GM06990 (cell line): ENCODE measurements at regions not wholly inside any gene's neighbourhood (a gene's known extent, or its start where the extent isn't known, plus 50 kb on each side); places are given as distances from the start of the nearest gene placed in this dataset.

Experiments
- DNase-seq: peaks from one replicate; pipeline ENCODE4 v3.0.0-alpha.2; 2011; ENCODE audit not compliant: insufficient read length; ENCODE audit errors: extremely low read depth
- H3K27me3 ChIP-seq: replicated peaks from 2 replicates; pipeline ENCODE4 v1.6.0; 2011; ENCODE audit warnings: low read length; ENCODE audit not compliant: control insufficient read depth, insufficient read depth
- H3K36me3 ChIP-seq: 2 replicates; pipeline ENCODE4 v1.5.1; 2011; ENCODE audit warnings: low read length; ENCODE audit not compliant: control insufficient read depth, insufficient read depth
- H3K4me3 ChIP-seq: replicated peaks from 2 replicates; pipeline ENCODE4 v1.5.1; 2011; ENCODE audit warnings: low read depth, mild to moderate bottlenecking, control low read depth, low read length
- CTCF ChIP-seq: IDR thresholded peaks from 2 replicates; pipeline ENCODE4 v1.5.1; 2011; ENCODE audit warnings: low read length, control low read depth, mild to moderate bottlenecking, inconsistent platforms; ENCODE audit not compliant: insufficient read depth, poor library complexity, severe bottlenecking

- Histone ChIP-seq H3K27me3 (peaks cover 1% of the 10 kb centered on the region), H3K4me3 (no peak overlapping the region), H3K36me3 (no peaks in the 10 kb centered on the region)
- no peak for TF ChIP-seq CTCF
- no peak for DNase-seq
These were observed 244.7 kb downstream of the KCNS3 start for GRCh38 chr2:18123211-18123570.

- no peak overlapping the region for H3K4me3 ChIP-seq
- H3K27me3 ChIP-seq: peaks cover 1% of the 10 kb centered on the region
- no peak for TF ChIP-seq CTCF
- DNase-seq: no peak
- H3K36me3 ChIP-seq: no peaks in the 10 kb centered on the region
These were observed 244.2 kb downstream of the KCNS3 start for GRCh38 chr2:18122544-18123210.

GRCh38 chr2:18119883-18120282, 241.4 kb downstream of the KCNS3 start:
- no peak overlapping the region for H3K4me3 ChIP-seq
- H3K27me3 ChIP-seq: peaks cover 1% of the 10 kb centered on the region
- no peaks in the 10 kb centered on the region for H3K36me3 ChIP-seq
- no peak for DNase-seq
- no peak for TF ChIP-seq CTCF

- no peak for DNase-seq
- no peak overlapping the region for H3K4me3 ChIP-seq
- no peak for TF ChIP-seq CTCF
- peaks cover 1% of the 10 kb centered on the region for H3K27me3 ChIP-seq
- H3K36me3 ChIP-seq: no peaks in the 10 kb centered on the region
These were observed 240.2 kb downstream of the KCNS3 start for GRCh38 chr2:18118703-18119102.

- TF ChIP-seq CTCF: peak; percentile 52
- Histone ChIP-seq H3K36me3 (no peaks in the 10 kb centered on the region), H3K27me3 (peaks cover 1% of the 10 kb centered on the region), H3K4me3 (no peak overlapping the region)
- DNase-seq: no peak
These were observed 239.1 kb downstream of the KCNS3 start for GRCh38 chr2:18117592-18117991.

GRCh38 chr2:18110222-18110621, 231.8 kb downstream of the KCNS3 start:
- Histone ChIP-seq H3K27me3 (no peaks in the 10 kb centered on the region), H3K36me3 (no peaks in the 10 kb centered on the region), H3K4me3 (no peak overlapping the region)
- TF ChIP-seq CTCF: no peak
- DNase-seq: no peak
